NB4 (cell line): ENCODE measurements at regions not wholly inside any gene's neighbourhood (a gene's known extent, or its start where the extent isn't known, plus 50 kb on each side); places are given as distances from the start of the nearest gene placed in this dataset.

ENCODE experiments used
- POLR2A ChIP-seq: IDR thresholded peaks from 2 replicates; pipeline ENCODE4 v1.6.1; 2011; ENCODE audit warnings: mild to moderate bottlenecking; ENCODE audit not compliant: insufficient read length; ENCODE audit errors: extremely low read depth
- TF ChIP-seq, protein P1 (sequence below): IDR thresholded peaks from one replicate; pipeline ENCODE4 v1.5.1; 2012; ENCODE audit warnings: low read depth, low read length
- TF ChIP-seq, protein P2 (sequence below): IDR thresholded peaks from 2 replicates; pipeline ENCODE4 v1.6.1; 2011; ENCODE audit warnings: low read depth, low read length

GRCh38 chr2:13649918-13650317 is 933.2 kb downstream of the TRIB2 start:
- TF ChIP-seq, protein P1, sequence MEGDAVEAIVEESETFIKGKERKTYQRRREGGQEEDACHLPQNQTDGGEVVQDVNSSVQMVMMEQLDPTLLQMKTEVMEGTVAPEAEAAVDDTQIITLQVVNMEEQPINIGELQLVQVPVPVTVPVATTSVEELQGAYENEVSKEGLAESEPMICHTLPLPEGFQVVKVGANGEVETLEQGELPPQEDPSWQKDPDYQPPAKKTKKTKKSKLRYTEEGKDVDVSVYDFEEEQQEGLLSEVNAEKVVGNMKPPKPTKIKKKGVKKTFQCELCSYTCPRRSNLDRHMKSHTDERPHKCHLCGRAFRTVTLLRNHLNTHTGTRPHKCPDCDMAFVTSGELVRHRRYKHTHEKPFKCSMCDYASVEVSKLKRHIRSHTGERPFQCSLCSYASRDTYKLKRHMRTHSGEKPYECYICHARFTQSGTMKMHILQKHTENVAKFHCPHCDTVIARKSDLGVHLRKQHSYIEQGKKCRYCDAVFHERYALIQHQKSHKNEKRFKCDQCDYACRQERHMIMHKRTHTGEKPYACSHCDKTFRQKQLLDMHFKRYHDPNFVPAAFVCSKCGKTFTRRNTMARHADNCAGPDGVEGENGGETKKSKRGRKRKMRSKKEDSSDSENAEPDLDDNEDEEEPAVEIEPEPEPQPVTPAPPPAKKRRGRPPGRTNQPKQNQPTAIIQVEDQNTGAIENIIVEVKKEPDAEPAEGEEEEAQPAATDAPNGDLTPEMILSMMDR: no peak
- TF ChIP-seq POLR2A: no peak
- TF ChIP-seq, protein P2, sequence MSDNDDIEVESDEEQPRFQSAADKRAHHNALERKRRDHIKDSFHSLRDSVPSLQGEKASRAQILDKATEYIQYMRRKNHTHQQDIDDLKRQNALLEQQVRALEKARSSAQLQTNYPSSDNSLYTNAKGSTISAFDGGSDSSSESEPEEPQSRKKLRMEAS: no peak
